ENCODE measurements at regions not wholly inside any gene's neighbourhood (a gene's known extent, or its start where the extent isn't known, plus 50 kb on each side); places are given as distances from the start of the nearest gene placed in this dataset.

DNA sequence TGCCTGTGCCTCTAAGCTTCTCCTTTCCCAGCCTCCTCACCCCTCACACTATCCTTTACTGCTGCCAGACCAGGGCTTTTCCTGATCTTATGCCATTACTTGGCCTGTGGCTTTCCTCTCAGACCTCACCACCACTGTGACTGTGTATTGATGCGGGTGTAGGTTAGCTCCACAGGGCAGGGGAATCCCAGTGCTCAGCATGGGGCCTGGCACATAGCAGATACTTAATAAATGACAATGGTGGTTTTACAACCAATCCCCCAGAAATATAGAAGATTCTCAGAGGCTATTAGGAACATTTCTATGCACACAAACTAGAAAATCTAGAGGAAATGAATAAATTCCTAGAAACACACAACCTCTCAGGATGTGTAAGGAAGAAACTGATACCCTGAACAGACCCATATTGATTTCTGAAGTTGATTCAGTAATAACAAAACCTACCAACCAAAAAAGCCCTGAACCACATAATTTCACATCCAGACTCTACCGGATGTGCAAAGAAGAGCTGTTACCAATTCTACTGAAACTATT, 129.6 kb upstream of the QRFPR start:
- TF ChIP-seq POLR2A (IDR thresholded peaks at IDR 0.05; ENCODE audit: low read length) = no peak
- TF ChIP-seq GATA1 (IDR thresholded peaks at IDR 0.05; ENCODE audit: low read depth, low read length) = no peak

All from erythroblast (primary cell).